ENCODE measurements at regions not wholly inside any gene's neighbourhood (a gene's known extent, or its start where the extent isn't known, plus 50 kb on each side); places are given as distances from the start of the nearest gene placed in this dataset.
"Not testable (repeated sequence)": the region's sequence is repeated elsewhere in the genome, so short reads cannot be mapped to it uniquely, and the experiment has no call there.

GRCh38 chr6:21282360-21282759, 311.2 kb upstream of the SOX4 start:
- H3K4me3 ChIP-seq (ENCODE audit: low read depth, low read length); CTCF ChIA-PET; H3K9me3 ChIP-seq (ENCODE audit: control insufficient read depth, insufficient read depth, low read depth, low read length); H3K27ac ChIP-seq (ENCODE audit: extremely low read depth, low read depth, low read length); POLR2A ChIA-PET; H3K4me1 ChIP-seq (ENCODE audit: control insufficient read depth, insufficient read depth, low read length); H3K36me3 ChIP-seq (ENCODE audit: control insufficient read depth in 2 of 2, insufficient read depth in 1 of 2, low read length in 2 of 2): not testable (repeated sequence)

DNA sequence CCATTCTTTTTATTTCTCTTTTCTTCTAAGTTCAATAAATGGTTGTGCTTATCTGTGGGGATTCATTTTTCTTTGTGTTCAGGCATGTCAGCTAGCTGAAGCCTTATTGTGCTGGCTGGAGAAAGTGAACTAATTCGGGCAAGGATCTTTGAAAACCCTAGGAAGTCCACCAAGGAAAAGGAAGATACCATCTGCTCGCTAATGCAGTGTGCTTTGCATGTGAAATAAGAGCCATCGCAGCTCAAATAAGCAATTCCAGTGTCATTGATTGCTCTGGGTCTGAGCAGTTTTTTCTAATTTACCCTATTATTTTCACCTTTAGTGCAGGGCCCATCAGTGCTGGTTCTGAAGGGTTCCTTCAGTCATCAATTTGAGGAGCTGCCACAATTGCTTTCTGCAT, 309.4 kb upstream of the SOX4 start:
- Histone ChIP-seq H3K27ac (ENCODE audit: extremely low read depth, low read depth, low read length) (no peak overlapping the region), H3K36me3 (ENCODE audit: control insufficient read depth in 2 of 2, insufficient read depth in 1 of 2, low read length in 2 of 2) (no peaks in the 10 kb centered on the region), H3K4me1 (ENCODE audit: control insufficient read depth, insufficient read depth, low read length) (no peaks in the 10 kb centered on the region), H3K9me3 (ENCODE audit: control insufficient read depth, insufficient read depth, low read depth, low read length) (no peaks in the 10 kb centered on the region), H3K4me3 (ENCODE audit: low read depth, low read length) (no peak overlapping the region)
- ChIA-PET CTCF (no interaction called here), POLR2A (interaction anchor here (0.7 kb wide), 1 partner anchor 309 kb away, joined by 3 read pairs; the partner anchor contains the start of gene SOX4)
- TF ChIP-seq ZNF707 (tag by site-specific recombination; IDR thresholded peaks at IDR 0.05) (no peak), ZNF768 (tag by site-specific recombination; IDR thresholded peaks at IDR 0.05) (no peak), HIC1 (tag by site-specific recombination; IDR thresholded peaks at IDR 0.05) (no peak), ZNF146 (tag by site-specific recombination; IDR thresholded peaks at IDR 0.05) (no peak), KLF8 (tag by site-specific recombination; IDR thresholded peaks at IDR 0.05) (no peak), PRDM1 (tag by site-specific recombination; IDR thresholded peaks at IDR 0.05) (no peak), ZFP69B (tag by site-specific recombination; IDR thresholded peaks at IDR 0.05) (no peak)

GRCh38 chr6:21284706-21285105, 308.8 kb upstream of the SOX4 start:
- Histone ChIP-seq H3K4me1 (ENCODE audit: control insufficient read depth, insufficient read depth, low read length) (no peaks in the 10 kb centered on the region), H3K27ac (ENCODE audit: extremely low read depth, low read depth, low read length) (no peak overlapping the region), H3K36me3 (ENCODE audit: control insufficient read depth in 2 of 2, insufficient read depth in 1 of 2, low read length in 2 of 2) (no peaks in the 10 kb centered on the region), H3K9me3 (ENCODE audit: control insufficient read depth, insufficient read depth, low read depth, low read length) (no peaks in the 10 kb centered on the region), H3K4me3 (ENCODE audit: low read depth, low read length) (no peak overlapping the region)
- TF ChIP-seq ZNF266 (tag by site-specific recombination; IDR thresholded peaks at IDR 0.05; ENCODE audit: low read depth): no peak
- TF ChIP-seq ZNF169 (tag by site-specific recombination; IDR thresholded peaks at IDR 0.05): no peak
- TF ChIP-seq ZNF580 (tag by site-specific recombination; IDR thresholded peaks at IDR 0.05): no peak
- no peak for TF ChIP-seq ZNF707 (tag by site-specific recombination; IDR thresholded peaks at IDR 0.05)
- no peak for TF ChIP-seq ZNF10 (tag by site-specific recombination; IDR thresholded peaks at IDR 0.05)
- POLR2A ChIA-PET: interaction anchor here (0.7 kb wide), 1 partner anchor 309 kb away, joined by 3 read pairs; the partner anchor contains the start of gene SOX4
- CTCF ChIA-PET: interaction anchor here (0.6 kb wide), 1 partner anchor 472 kb away, joined by 3 read pairs; no protein-coding TSS in a partner anchor

DNA sequence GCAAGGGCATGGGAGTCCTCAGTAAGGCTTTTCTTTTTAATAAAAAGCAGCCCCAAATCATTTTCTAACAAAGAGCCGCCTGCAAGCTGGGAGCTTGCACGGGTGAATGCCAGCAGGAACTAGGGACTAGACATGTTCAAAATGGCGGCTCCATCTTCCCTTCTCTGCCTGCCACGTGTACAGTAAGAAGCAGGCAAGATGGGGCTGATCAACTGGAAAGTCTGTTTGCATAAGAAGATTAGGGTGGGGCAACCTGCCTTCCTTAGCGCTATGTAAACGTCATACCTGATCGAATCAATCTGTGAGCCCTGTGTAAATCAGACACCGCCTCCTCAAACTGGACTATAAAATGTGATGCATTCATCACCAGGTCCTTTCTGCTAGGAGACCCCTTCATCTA, 299.4 kb upstream of the SOX4 start:
- Histone ChIP-seq H3K36me3 (ENCODE audit: control insufficient read depth in 2 of 2, insufficient read depth in 1 of 2, low read length in 2 of 2) (no peaks in the 10 kb centered on the region), H3K9me3 (ENCODE audit: control insufficient read depth, insufficient read depth, low read depth, low read length) (no peaks in the 10 kb centered on the region), H3K4me1 (ENCODE audit: control insufficient read depth, insufficient read depth, low read length) (no peaks in the 10 kb centered on the region), H3K27ac (ENCODE audit: extremely low read depth, low read depth, low read length) (no peak overlapping the region), H3K4me3 (ENCODE audit: low read depth, low read length) (no peak overlapping the region)
- ChIA-PET CTCF (no interaction called here), POLR2A (no interaction called here)
- TF ChIP-seq ZNF146 (tag by site-specific recombination; IDR thresholded peaks at IDR 0.05) (no peak), ZNF184 (tag by site-specific recombination; IDR thresholded peaks at IDR 0.05) (no peak)

DNA sequence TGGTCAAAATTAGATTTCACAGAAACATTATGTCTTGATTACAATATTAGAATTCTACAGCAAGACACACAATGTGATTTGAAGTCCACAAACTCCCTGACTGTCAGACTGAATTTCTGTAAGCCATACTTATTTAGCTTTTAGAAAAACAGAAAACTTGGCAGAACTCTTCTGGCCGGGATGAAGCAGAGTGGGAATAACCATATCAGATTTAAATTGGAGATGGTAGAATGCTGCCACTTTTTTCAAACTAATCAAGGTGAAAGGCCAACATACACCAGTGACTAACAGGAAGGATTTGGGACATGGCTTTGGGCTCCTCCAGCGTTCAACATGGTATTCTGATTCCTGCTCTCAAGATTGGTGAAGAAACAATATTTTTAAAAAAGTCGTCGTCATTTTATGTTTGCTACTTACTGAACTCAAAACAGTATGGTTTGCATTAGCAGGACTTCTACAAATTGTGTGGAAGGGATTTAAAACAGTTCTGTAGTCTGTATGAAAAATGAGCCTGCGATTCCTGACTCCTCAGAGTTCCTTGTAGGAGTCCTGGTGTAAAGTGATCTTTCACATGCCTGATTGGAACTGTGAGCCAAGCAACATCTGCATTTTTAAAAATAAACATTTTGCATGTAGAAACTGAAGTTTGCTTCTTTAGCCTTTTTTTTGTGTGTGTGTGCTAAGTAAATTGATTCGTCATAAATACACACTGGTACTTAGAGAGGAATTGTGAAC, 297.9 kb upstream of the SOX4 start:
- Histone ChIP-seq H3K9me3 (ENCODE audit: control insufficient read depth, insufficient read depth, low read depth, low read length) (no peaks in the 10 kb centered on the region), H3K27ac (ENCODE audit: extremely low read depth, low read depth, low read length) (no peak overlapping the region), H3K4me3 (ENCODE audit: low read depth, low read length) (no peak overlapping the region), H3K36me3 (ENCODE audit: control insufficient read depth in 2 of 2, insufficient read depth in 1 of 2, low read length in 2 of 2) (no peaks in the 10 kb centered on the region), H3K4me1 (ENCODE audit: control insufficient read depth, insufficient read depth, low read length) (no peaks in the 10 kb centered on the region)
- ChIA-PET CTCF (no interaction called here), POLR2A (no interaction called here)
- TF ChIP-seq ZNF596 (tag by site-specific recombination; IDR thresholded peaks at IDR 0.05): no peak
- TF ChIP-seq YY2 (tag by site-specific recombination; IDR thresholded peaks at IDR 0.05): no peak
- no peak for TF ChIP-seq ZNF19 (tag by site-specific recombination; IDR thresholded peaks at IDR 0.05; ENCODE audit: low read depth)
- TF ChIP-seq ZNF221 (tag by site-specific recombination; IDR thresholded peaks at IDR 0.05; ENCODE audit: borderline replicate concordance): no peak
- TF ChIP-seq KLF8 (tag by site-specific recombination; IDR thresholded peaks at IDR 0.05): no peak
- TF ChIP-seq ZNF23 (tag by site-specific recombination; IDR thresholded peaks at IDR 0.05; ENCODE audit: borderline replicate concordance): no peak
- TF ChIP-seq, protein P1, sequence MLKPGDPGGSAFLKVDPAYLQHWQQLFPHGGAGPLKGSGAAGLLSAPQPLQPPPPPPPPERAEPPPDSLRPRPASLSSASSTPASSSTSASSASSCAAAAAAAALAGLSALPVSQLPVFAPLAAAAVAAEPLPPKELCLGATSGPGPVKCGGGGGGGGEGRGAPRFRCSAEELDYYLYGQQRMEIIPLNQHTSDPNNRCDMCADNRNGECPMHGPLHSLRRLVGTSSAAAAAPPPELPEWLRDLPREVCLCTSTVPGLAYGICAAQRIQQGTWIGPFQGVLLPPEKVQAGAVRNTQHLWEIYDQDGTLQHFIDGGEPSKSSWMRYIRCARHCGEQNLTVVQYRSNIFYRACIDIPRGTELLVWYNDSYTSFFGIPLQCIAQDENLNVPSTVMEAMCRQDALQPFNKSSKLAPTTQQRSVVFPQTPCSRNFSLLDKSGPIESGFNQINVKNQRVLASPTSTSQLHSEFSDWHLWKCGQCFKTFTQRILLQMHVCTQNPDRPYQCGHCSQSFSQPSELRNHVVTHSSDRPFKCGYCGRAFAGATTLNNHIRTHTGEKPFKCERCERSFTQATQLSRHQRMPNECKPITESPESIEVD (tag by site-specific recombination; IDR thresholded peaks at IDR 0.05): no peak
- TF ChIP-seq ZNF274 (IDR thresholded peaks at IDR 0.05; ENCODE audit: low read length): no peak
- TF ChIP-seq ZNF274 (tag by site-specific recombination; IDR thresholded peaks at IDR 0.05; ENCODE audit: borderline replicate concordance): no peak
- no peak for TF ChIP-seq ZNF561 (tag by site-specific recombination; IDR thresholded peaks at IDR 0.05; ENCODE audit: borderline replicate concordance)
